ENCODE measurements at regions not wholly inside any gene's neighbourhood (a gene's known extent, or its start where the extent isn't known, plus 50 kb on each side); places are given as distances from the start of the nearest gene placed in this dataset.
"Not testable (repeated sequence)": the region's sequence is repeated elsewhere in the genome, so short reads cannot be mapped to it uniquely, and the experiment has no call there.

- TF ChIP-seq CTCF (IDR thresholded peaks at IDR 0.05; ENCODE audit: insufficient read depth, low read length): no peak
- no peak overlapping the region for H3K4me3 ChIP-seq (ENCODE audit: low read depth, low read length)
- no peak for DNase-seq (ENCODE audit: low read depth)
These were observed 134.3 kb downstream of the LTN1 start for GRCh38 chr21:28858424-28858823.

- H3K4me3 ChIP-seq (ENCODE audit: low read depth, low read length): no peak overlapping the region
- DNase-seq (ENCODE audit: low read depth): no peak
- no peak for TF ChIP-seq CTCF (IDR thresholded peaks at IDR 0.05; ENCODE audit: insufficient read depth, low read length)
These were observed 134.9 kb downstream of the LTN1 start for GRCh38 chr21:28857752-28858151.

GRCh38 chr21:28856588-28857250 lies 136.0 kb downstream of the LTN1 start:
- no peak for TF ChIP-seq CTCF (IDR thresholded peaks at IDR 0.05; ENCODE audit: insufficient read depth, low read length)
- H3K4me3 ChIP-seq (ENCODE audit: low read depth, low read length): no peak overlapping the region
- peak; percentile 23 for DNase-seq (ENCODE audit: low read depth)

- DNase-seq (ENCODE audit: low read depth): no peak
- no peak overlapping the region for H3K4me3 ChIP-seq (ENCODE audit: low read depth, low read length)
- TF ChIP-seq CTCF (IDR thresholded peaks at IDR 0.05; ENCODE audit: insufficient read depth, low read length): no peak
These were observed 140.0 kb downstream of the LTN1 start for GRCh38 chr21:28852706-28853105.

GRCh38 chr21:28851645-28852044 lies 141.0 kb downstream of the LTN1 start:
- no peak overlapping the region for H3K4me3 ChIP-seq (ENCODE audit: low read depth, low read length)
- no peak for DNase-seq (ENCODE audit: low read depth)
- TF ChIP-seq CTCF (IDR thresholded peaks at IDR 0.05; ENCODE audit: insufficient read depth, low read length): no peak

- DNase-seq (ENCODE audit: low read depth); H3K4me3 ChIP-seq (ENCODE audit: low read depth, low read length): not testable (repeated sequence)
These were observed 153.4 kb downstream of the LTN1 start for GRCh38 chr21:28839237-28839636.

GRCh38 chr21:28837426-28837825 lies 155.3 kb downstream of the LTN1 start:
- not testable (repeated sequence) for H3K4me3 ChIP-seq (ENCODE audit: low read depth, low read length); DNase-seq (ENCODE audit: low read depth)

GRCh38 chr21:28836588-28836987 lies 156.1 kb downstream of the LTN1 start:
- H3K4me3 ChIP-seq (ENCODE audit: low read depth, low read length); DNase-seq (ENCODE audit: low read depth): not testable (repeated sequence)
